Endothelial cell of umbilical vein (primary cell): ENCODE measurements at regions not wholly inside any gene's neighbourhood (a gene's known extent, or its start where the extent isn't known, plus 50 kb on each side); places are given as distances from the start of the nearest gene placed in this dataset.

Experiments used
- BruUV-seq: library from RNA; stranded (reverse); fragments of 400-500 nt; replicated peaks from 2 replicates; lab custom pipeline; 2021; lab: Mats Ljungman, UMichigan
- CTCF ChIA-PET: fragments of 300-600, 350-600 bp; sonication (Branson Sonifier 250); formaldehyde crosslinking; loops from one replicate; lab custom pipeline; 2021; ENCODE audit warnings: antibody characterized with exemption, inconsistent platforms; lab: Charles Lee
- POLR2A ChIA-PET: fragments of 300-600, 350-600 bp; sonication (Branson Sonifier 250); formaldehyde crosslinking; loops from one replicate; lab custom pipeline; 2021; ENCODE audit warnings: antibody characterized with exemption, inconsistent platforms; lab: Charles Lee
- DNase-seq: peaks from one replicate; pipeline ENCODE4 v3.0.0-alpha.2; 2011; ENCODE audit warnings: low read depth, low spot score
- FAIRE-seq: peaks from 2 replicates; lab custom pipeline; 2011; peaks lifted over from hg19 to GRCh38; lab: Jason Lieb, UNC
- H2AFZ ChIP-seq: 2 replicates; pipeline ENCODE4 v1.6.0; 2012; ENCODE audit warnings: low read depth, low read length, control low read depth, inconsistent platforms
- H3K27ac ChIP-seq: 2 replicates; pipeline ENCODE4 v1.5.1; 2011; ENCODE audit warnings: low read depth, mild to moderate bottlenecking, control low read depth, low read length, moderate library complexity; ENCODE audit not compliant: insufficient read depth
- H3K27me3 ChIP-seq, 2 experiments: 2 replicates each; pipeline versions ENCODE4 v1.6.0 to v1.6.1; 2011; ENCODE audit warnings: low read length in 2 of 2, mixed read lengths in 1 of 2; ENCODE audit not compliant: control insufficient read depth in 2 of 2, insufficient read depth in 2 of 2
- H3K36me3 ChIP-seq, 2 experiments: 2 replicates in 1 of 2; 3 replicates in 1 of 2; pipeline ENCODE4 v1.5.1; 2011; ENCODE audit warnings: low read length in 2 of 2, mild to moderate bottlenecking in 1 of 2, moderate library complexity in 1 of 2; ENCODE audit not compliant: control insufficient read depth in 2 of 2, insufficient read depth in 2 of 2; ENCODE audit errors: extremely low read depth in 1 of 2
- H3K4me1 ChIP-seq: 3 replicates; pipeline ENCODE4 v1.5.1; 2011; ENCODE audit warnings: mild to moderate bottlenecking, low read length; ENCODE audit not compliant: control insufficient read depth, insufficient read depth; ENCODE audit errors: extremely low read depth
- H3K4me2 ChIP-seq: 2 replicates; pipeline ENCODE4 v1.6.1; 2011; ENCODE audit warnings: low read length, control low read depth, mixed read lengths; ENCODE audit not compliant: insufficient read depth
- H3K4me3 ChIP-seq, 3 experiments: fragments of 200-600 bp in 1 of 3; sonication (generic), shearing (Covaris generic) in 1 of 3; replicated peaks in 1 of 3; 2 replicates each; pipeline ENCODE4 v1.5.1; 2011 to 2016; ENCODE audit warnings: control low read depth in 3 of 3, low read length in 3 of 3, mild to moderate bottlenecking in 2 of 3, inconsistent platforms in 1 of 3, low read depth in 1 of 3, moderate library complexity in 1 of 3; ENCODE audit not compliant: insufficient read depth in 1 of 3
- H3K79me2 ChIP-seq: 2 replicates; pipeline ENCODE4 v1.6.0; 2012; ENCODE audit warnings: low read length, inconsistent platforms; ENCODE audit not compliant: control insufficient read depth, insufficient read depth
- H3K9ac ChIP-seq: replicated peaks from 2 replicates; pipeline ENCODE3; 2011; ENCODE audit warnings: low read length, control low read depth; ENCODE audit not compliant: insufficient read depth; ENCODE audit errors: extremely low read depth
- H3K9me1 ChIP-seq: replicated peaks from 3 replicates; pipeline ENCODE4 v1.6.0; 2011; ENCODE audit warnings: mild to moderate bottlenecking, low read length; ENCODE audit not compliant: control insufficient read depth, insufficient read depth; ENCODE audit errors: extremely low read depth
- H3K9me3 ChIP-seq: replicated peaks from 2 replicates; pipeline ENCODE4 v1.5.1; 2012; ENCODE audit warnings: low read length, inconsistent platforms; ENCODE audit not compliant: control insufficient read depth, insufficient read depth
- H4K20me1 ChIP-seq: replicated peaks from 2 replicates; pipeline ENCODE3; 2011; ENCODE audit warnings: mild to moderate bottlenecking, low read length; ENCODE audit not compliant: control insufficient read depth, insufficient read depth; ENCODE audit errors: extremely low read depth
- EZH2 ChIP-seq: IDR thresholded peaks from 2 replicates; pipeline ENCODE4 v1.6.1; 2012; ENCODE audit warnings: borderline replicate concordance, low read depth, mild to moderate bottlenecking, moderate library complexity, low read length, inconsistent platforms; ENCODE audit not compliant: severe bottlenecking
- FOS ChIP-seq: IDR thresholded peaks from 2 replicates; pipeline ENCODE4 v1.6.1; 2011; ENCODE audit warnings: mild to moderate bottlenecking, low read length, moderate library complexity, borderline replicate concordance; ENCODE audit not compliant: insufficient read depth
- GATA2 ChIP-seq: IDR thresholded peaks from 2 replicates; pipeline ENCODE4 v1.7.0; 2011; ENCODE audit warnings: low read depth, mild to moderate bottlenecking, moderate library complexity, mixed read lengths, low read length; ENCODE audit not compliant: insufficient read length, insufficient read depth
- JUN ChIP-seq: IDR thresholded peaks from 2 replicates; pipeline ENCODE4 v1.6.1; 2011; ENCODE audit warnings: borderline replicate concordance, low read depth; ENCODE audit not compliant: insufficient read length, insufficient read depth
- MYC ChIP-seq: IDR thresholded peaks from one replicate; pipeline ENCODE4 v1.6.1; 2011; ENCODE audit warnings: mild to moderate bottlenecking, low read depth, low read length
- POLR2A ChIP-seq: IDR thresholded peaks from 2 replicates; pipeline ENCODE4 v1.6.1; 2012; ENCODE audit warnings: low read depth, mild to moderate bottlenecking, control low read depth, low read length
- POLR2AphosphoS5 ChIP-seq: IDR thresholded peaks from 2 replicates; pipeline ENCODE4 v1.6.1; 2012; ENCODE audit warnings: low read depth, mild to moderate bottlenecking, control low read depth, low read length, moderate library complexity; ENCODE audit not compliant: insufficient read depth
- dilution Hi-C: fragments of 300-500 bp; cut with MboI; formaldehyde crosslinking; loops from one replicate; pipeline ENCODE4 v1.15.0; 2019; ENCODE audit warnings: low sequenced_read_pairs; ENCODE audit not compliant: extremely low pct_ligation_motif_present
- intact Hi-C: fragments of 100-400 bp; cut with micrococcal nuclease; formaldehyde crosslinking; loops from one replicate; pipeline ENCODE4 v1.10.0; 2022
- TF ChIP-seq, protein P1 (sequence below), 2 donors: IDR thresholded peaks; 1 replicate in 1 of 2; 2 replicates in 1 of 2; pipeline ENCODE4 v1.5.1; 2011; ENCODE audit warnings: low read length in 2 of 2, mild to moderate bottlenecking in 2 of 2, moderate library complexity in 2 of 2, control low read depth in 1 of 2, inconsistent platforms in 1 of 2, low read depth in 1 of 2; ENCODE audit not compliant: insufficient read depth in 1 of 2; ENCODE audit errors: extremely low read depth in 1 of 2
- TF ChIP-seq, protein P2 (sequence below): IDR thresholded peaks from 2 replicates; pipeline ENCODE4 v1.6.1; 2011; ENCODE audit not compliant: insufficient read depth, insufficient read length

DNA sequence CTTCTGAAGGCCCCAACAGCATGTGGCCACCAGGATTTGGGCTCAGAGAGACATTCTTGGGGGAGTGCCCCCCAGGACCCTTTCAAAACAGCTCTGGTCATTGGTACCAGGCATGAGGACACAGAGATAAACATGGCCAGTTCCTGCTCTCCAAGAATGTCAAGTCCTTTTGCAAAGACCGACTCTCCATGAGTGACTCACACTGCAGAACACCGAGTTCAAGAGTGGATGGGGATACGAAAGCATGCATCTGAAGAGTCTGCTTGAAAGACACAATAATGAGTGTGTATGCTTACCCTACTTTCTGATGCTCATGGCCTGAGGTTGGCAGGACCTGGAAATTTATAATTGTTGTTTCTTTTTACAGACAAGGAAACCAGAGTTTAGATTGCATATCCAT is 450.6 kb downstream of the TSN start:
- CTCF ChIA-PET: interaction anchor here (1.1 kb wide), 1 partner anchor 15 kb away, joined by 3 read pairs; no protein-coding TSS in a partner anchor
- Histone ChIP-seq H3K27ac (no peak overlapping the region), H3K79me2 (no peaks in the 10 kb centered on the region), H3K36me3 (no peaks in the 10 kb centered on the region), H3K4me1 (no peaks in the 10 kb centered on the region), H3K4me2 (no peak overlapping the region), H2AFZ (no peak overlapping the region), H4K20me1 (no peaks in the 10 kb centered on the region), H3K9me3 (no peaks in the 10 kb centered on the region), H3K9ac (no peak overlapping the region), H3K4me3 (no peak overlapping the region), H3K27me3 (no peaks in the 10 kb centered on the region), H3K9me1 (no peaks in the 10 kb centered on the region)
- TF ChIP-seq JUN (no peak), MYC (no peak), GATA2 (no peak), POLR2A (no peak), EZH2 (no peak), POLR2AphosphoS5 (no peak), FOS (no peak)
- TF ChIP-seq, protein P1, sequence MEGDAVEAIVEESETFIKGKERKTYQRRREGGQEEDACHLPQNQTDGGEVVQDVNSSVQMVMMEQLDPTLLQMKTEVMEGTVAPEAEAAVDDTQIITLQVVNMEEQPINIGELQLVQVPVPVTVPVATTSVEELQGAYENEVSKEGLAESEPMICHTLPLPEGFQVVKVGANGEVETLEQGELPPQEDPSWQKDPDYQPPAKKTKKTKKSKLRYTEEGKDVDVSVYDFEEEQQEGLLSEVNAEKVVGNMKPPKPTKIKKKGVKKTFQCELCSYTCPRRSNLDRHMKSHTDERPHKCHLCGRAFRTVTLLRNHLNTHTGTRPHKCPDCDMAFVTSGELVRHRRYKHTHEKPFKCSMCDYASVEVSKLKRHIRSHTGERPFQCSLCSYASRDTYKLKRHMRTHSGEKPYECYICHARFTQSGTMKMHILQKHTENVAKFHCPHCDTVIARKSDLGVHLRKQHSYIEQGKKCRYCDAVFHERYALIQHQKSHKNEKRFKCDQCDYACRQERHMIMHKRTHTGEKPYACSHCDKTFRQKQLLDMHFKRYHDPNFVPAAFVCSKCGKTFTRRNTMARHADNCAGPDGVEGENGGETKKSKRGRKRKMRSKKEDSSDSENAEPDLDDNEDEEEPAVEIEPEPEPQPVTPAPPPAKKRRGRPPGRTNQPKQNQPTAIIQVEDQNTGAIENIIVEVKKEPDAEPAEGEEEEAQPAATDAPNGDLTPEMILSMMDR (IDR thresholded peaks at IDR 0.05; ENCODE audit: extremely low read depth in 1 of 2, insufficient read depth in 1 of 2, low read depth in 1 of 2, low read length in 2 of 2): no peak
- TF ChIP-seq, protein P2, sequence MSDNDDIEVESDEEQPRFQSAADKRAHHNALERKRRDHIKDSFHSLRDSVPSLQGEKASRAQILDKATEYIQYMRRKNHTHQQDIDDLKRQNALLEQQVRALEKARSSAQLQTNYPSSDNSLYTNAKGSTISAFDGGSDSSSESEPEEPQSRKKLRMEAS: no peak
- BruUV-seq: no TSS peak
- FAIRE-seq (no peak), DNase-seq (no peak)
- dilution Hi-C loops (no loop called here), intact Hi-C loops (no loop called here)
- POLR2A ChIA-PET: no interaction called here
